MM.1S (cell line): ENCODE measurements at regions not wholly inside any gene's neighbourhood (a gene's known extent, or its start where the extent isn't known, plus 50 kb on each side); places are given as distances from the start of the nearest gene placed in this dataset.
A peak's percentile ranks its signal among the peaks of the same experiment; 100 is the strongest.

Experiments used
- DNase-seq: peaks from one replicate; pipeline ENCODE4 v3.0.0-alpha.2; 2015
- H2AFZ ChIP-seq: fragments of 300-600 bp; sonication (generic); 2 replicates; pipeline ENCODE4 v1.6.0; 2016; ENCODE audit warnings: antibody characterized with exemption, low read length
- H3F3A ChIP-seq: fragments of 300-600 bp; sonication (generic); 2 replicates; pipeline ENCODE4 v1.6.1; 2016; ENCODE audit warnings: mild to moderate bottlenecking, antibody characterized with exemption, low read length, moderate library complexity, mixed read lengths; ENCODE audit not compliant: insufficient read depth
- H3K27ac ChIP-seq: fragments of 300-600 bp; sonication (generic); 2 replicates; pipeline ENCODE4 v1.5.1; 2016; ENCODE audit warnings: mild to moderate bottlenecking, low read length
- H3K27me3 ChIP-seq: fragments of 300-600 bp; sonication (generic); replicated peaks from 2 replicates; pipeline ENCODE4 v1.6.0; 2016; ENCODE audit warnings: low read length; ENCODE audit not compliant: insufficient read depth
- H3K36me3 ChIP-seq: fragments of 300-600 bp; sonication (generic); replicated peaks from 2 replicates; pipeline ENCODE4 v1.6.1; 2016; ENCODE audit warnings: mild to moderate bottlenecking, low read length, mixed read lengths; ENCODE audit not compliant: insufficient read depth
- H3K4me1 ChIP-seq: fragments of 300-600 bp; sonication (generic); 2 replicates; pipeline ENCODE4 v1.6.1; 2016; ENCODE audit warnings: low read length, mixed read lengths
- H3K4me2 ChIP-seq: fragments of 300-600 bp; sonication (generic); 2 replicates; pipeline ENCODE4 v1.6.0; 2016; ENCODE audit warnings: low read depth, low read length
- H3K4me3 ChIP-seq: fragments of 300-600 bp; sonication (generic); 2 replicates; pipeline ENCODE4 v1.5.1; 2016; ENCODE audit warnings: low read length, mixed read lengths
- H3K79me2 ChIP-seq: fragments of 300-600 bp; sonication (generic); 2 replicates; pipeline ENCODE4 v1.6.1; 2016; ENCODE audit warnings: mixed run types, low read length, mixed read lengths
- H3K9ac ChIP-seq: fragments of 300-600 bp; sonication (generic); 2 replicates; pipeline ENCODE4 v1.6.1; 2016; ENCODE audit warnings: low read length, mixed read lengths
- H3K9me2 ChIP-seq: fragments of 300-600 bp; sonication (generic); replicated peaks from 2 replicates; pipeline ENCODE4 v1.6.1; 2016; ENCODE audit warnings: mild to moderate bottlenecking, low read length, mixed read lengths; ENCODE audit not compliant: insufficient read depth
- H3K9me3 ChIP-seq: fragments of 300-600 bp; sonication (generic); replicated peaks from 2 replicates; pipeline ENCODE4 v1.6.1; 2016; ENCODE audit warnings: mild to moderate bottlenecking, low read length, mixed read lengths; ENCODE audit not compliant: insufficient read depth
- H4K20me1 ChIP-seq: fragments of 300-600 bp; sonication (generic); 2 replicates; pipeline ENCODE4 v1.6.1; 2016; ENCODE audit warnings: mild to moderate bottlenecking, low read length, moderate library complexity, mixed read lengths; ENCODE audit not compliant: insufficient read depth
- EZH2 ChIP-seq: fragments of 300-600 bp; sonication (generic); optimal IDR thresholded peaks from 2 replicates; pipeline ENCODE3; 2017; ENCODE audit warnings: low read depth, mild to moderate bottlenecking, antibody characterized with exemption, low read length, mixed read lengths
- EZH2phosphoT487 ChIP-seq: fragments of 300-600 bp; sonication (generic); IDR thresholded peaks from 2 replicates; pipeline ENCODE4 v1.6.1; 2018; ENCODE audit warnings: antibody characterized with exemption, low read length
- TF ChIP-seq, protein P1 (sequence below): fragments of 300-600 bp; sonication (generic); IDR thresholded peaks from 2 replicates; pipeline ENCODE4 v1.5.1; 2016; ENCODE audit warnings: antibody characterized with exemption, low read length, mixed read lengths

DNA sequence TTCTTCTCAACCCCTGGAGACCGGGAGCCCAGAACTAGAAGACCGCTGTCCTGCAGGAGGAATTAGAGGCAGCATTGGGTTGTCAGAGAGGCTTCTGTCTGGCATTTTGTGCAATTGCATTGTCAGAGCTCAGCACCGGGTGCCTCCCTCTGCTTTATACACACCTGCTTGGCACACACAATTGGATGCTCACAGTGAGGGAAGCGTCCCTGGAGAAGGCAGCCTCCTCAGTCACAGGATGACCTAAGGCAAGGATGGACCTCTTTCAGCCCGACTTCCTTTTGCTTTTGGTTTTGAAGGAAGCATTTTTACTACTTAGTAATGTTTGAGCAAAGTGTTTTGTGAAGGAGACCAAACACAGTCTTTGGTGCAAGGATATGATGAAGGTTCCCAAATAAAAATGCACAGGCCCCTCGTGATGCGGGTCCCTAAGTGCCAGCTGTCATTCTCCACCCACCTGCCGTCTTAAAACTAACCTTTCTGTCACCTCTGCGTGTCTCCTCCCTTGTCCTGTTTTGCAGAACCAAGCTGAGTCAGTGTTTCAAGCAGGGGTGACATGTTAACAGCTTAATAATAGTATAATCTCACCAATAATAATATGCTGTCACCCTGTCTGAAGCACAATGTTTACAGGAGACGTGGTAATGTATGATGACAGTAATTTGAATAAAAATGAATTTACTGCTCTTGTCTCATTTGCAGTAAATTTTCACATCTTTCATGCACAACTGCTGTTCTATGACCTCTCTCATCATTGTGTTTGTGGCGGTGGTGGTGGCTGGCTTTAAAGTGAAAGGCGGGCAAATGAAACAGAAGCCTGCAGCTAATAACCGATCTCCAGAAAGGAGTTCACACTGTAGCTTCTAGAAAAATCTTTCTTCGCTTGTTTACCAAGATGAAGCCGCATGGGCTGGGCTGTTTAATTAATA, 430.2 kb upstream of the MKI67 start:
- Histone ChIP-seq H3K27me3 (no peaks in the 10 kb centered on the region), H3K36me3 (no peaks in the 10 kb centered on the region), H3K79me2 (no peaks in the 10 kb centered on the region), H4K20me1 (no peaks in the 10 kb centered on the region), H3K4me2 (peak overlapping the region; percentile 46; the same call in 1 of the 2 replicates), H3K9me2 (no peaks in the 10 kb centered on the region), H3K4me1 (no peaks in the 10 kb centered on the region), H2AFZ (peak overlapping the region; percentile 36), H3K9me3 (no peaks in the 10 kb centered on the region), H3K9ac (no peak overlapping the region), H3F3A (no peaks in the 10 kb centered on the region), H3K27ac (no peak overlapping the region), H3K4me3 (peak overlapping the region; percentile 34; the same call in 1 of the 2 replicates)
- no peak for DNase-seq
- TF ChIP-seq EZH2phosphoT487 = no peak
- TF ChIP-seq, protein P1, sequence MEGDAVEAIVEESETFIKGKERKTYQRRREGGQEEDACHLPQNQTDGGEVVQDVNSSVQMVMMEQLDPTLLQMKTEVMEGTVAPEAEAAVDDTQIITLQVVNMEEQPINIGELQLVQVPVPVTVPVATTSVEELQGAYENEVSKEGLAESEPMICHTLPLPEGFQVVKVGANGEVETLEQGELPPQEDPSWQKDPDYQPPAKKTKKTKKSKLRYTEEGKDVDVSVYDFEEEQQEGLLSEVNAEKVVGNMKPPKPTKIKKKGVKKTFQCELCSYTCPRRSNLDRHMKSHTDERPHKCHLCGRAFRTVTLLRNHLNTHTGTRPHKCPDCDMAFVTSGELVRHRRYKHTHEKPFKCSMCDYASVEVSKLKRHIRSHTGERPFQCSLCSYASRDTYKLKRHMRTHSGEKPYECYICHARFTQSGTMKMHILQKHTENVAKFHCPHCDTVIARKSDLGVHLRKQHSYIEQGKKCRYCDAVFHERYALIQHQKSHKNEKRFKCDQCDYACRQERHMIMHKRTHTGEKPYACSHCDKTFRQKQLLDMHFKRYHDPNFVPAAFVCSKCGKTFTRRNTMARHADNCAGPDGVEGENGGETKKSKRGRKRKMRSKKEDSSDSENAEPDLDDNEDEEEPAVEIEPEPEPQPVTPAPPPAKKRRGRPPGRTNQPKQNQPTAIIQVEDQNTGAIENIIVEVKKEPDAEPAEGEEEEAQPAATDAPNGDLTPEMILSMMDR = no peak
- no peak for TF ChIP-seq EZH2

DNA sequence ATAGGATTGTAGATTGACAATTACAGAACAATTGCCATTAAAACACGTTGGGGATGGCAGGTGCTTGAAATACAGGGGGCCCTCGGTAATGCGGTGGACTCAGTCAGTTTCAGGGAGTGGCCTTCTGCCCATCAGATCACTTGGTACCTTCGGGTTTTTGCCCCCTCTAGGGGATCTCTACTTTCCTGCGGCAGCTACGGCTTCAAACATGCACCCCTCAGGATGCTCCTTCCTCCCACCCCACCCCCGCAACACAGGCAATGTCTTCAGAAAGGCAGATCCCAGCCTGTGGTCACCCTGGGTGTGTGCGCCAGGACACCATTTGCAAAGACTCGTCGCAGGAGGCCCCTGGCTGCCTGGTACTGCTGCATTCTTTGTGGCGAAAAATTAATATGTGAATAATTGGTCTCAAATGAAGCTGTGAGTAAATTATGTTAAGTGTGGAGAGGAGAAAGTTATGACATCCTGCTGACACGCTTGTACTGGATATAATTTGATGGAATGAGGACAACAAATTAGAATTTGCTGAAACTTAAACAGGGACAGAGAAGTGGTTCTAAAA, 431.0 kb upstream of the MKI67 start:
- no peak for TF ChIP-seq EZH2phosphoT487
- TF ChIP-seq, protein P1 = no peak
- TF ChIP-seq EZH2 = no peak
- H3K27ac ChIP-seq = no peak overlapping the region

DNA sequence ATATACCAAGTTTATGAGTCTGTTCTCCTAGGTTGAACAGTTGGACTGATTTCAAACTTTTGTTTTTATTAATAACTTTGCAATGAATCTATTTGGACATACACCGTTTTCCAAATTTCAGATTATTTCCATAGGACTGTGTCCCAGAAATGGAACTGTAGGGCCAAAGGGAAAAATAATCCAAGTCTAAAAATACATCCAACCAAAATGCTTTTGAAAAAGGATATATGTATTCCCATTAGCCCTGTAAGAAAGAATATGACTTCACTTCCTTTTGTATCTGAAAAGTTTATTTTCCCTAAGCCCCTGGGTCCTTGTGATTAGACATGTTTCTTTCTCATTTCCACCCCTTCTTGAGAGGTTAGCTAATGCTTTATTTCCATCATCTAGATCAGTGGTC, 434.2 kb upstream of the MKI67 start:
- no peaks in the 10 kb centered on the region for H3K27me3 ChIP-seq
- H3K9ac ChIP-seq = no peak overlapping the region
- H3K79me2 ChIP-seq = no peaks in the 10 kb centered on the region
- no peaks in the 10 kb centered on the region for H3K4me1 ChIP-seq
- H3K9me2 ChIP-seq = no peaks in the 10 kb centered on the region
- no peak for DNase-seq
- no peaks in the 10 kb centered on the region for H3F3A ChIP-seq
- no peaks in the 10 kb centered on the region for H3K36me3 ChIP-seq
- no peak overlapping the region for H3K4me2 ChIP-seq
- no peak overlapping the region for H2AFZ ChIP-seq
- H3K9me3 ChIP-seq = no peaks in the 10 kb centered on the region
- TF ChIP-seq EZH2 (no peak), EZH2phosphoT487 (no peak)
- TF ChIP-seq, protein P1 = no peak
- no peak overlapping the region for H3K4me3 ChIP-seq
- H4K20me1 ChIP-seq = no peaks in the 10 kb centered on the region
- H3K27ac ChIP-seq = no peak overlapping the region

More for the DNA sequence above, 431.0 kb upstream of the MKI67 start:
- H3K4me3 ChIP-seq = no peak overlapping the region
- DNase-seq = no peak
- H2AFZ ChIP-seq = no peak overlapping the region
- H3K4me2 ChIP-seq = peak overlapping the region; percentile 46; the same call in 1 of the 2 replicates
- no peaks in the 10 kb centered on the region for H3K27me3 ChIP-seq
- no peaks in the 10 kb centered on the region for H3K4me1 ChIP-seq
- no peaks in the 10 kb centered on the region for H3F3A ChIP-seq
- no peak overlapping the region for H3K9ac ChIP-seq
- H3K79me2 ChIP-seq = no peaks in the 10 kb centered on the region
- H3K36me3 ChIP-seq = no peaks in the 10 kb centered on the region
- no peaks in the 10 kb centered on the region for H3K9me3 ChIP-seq
- H4K20me1 ChIP-seq = no peaks in the 10 kb centered on the region
- no peaks in the 10 kb centered on the region for H3K9me2 ChIP-seq
